ENCODE measurements at regions not wholly inside any gene's neighbourhood (a gene's known extent, or its start where the extent isn't known, plus 50 kb on each side); places are given as distances from the start of the nearest gene placed in this dataset.

GRCh38 chr4:78667325-78667724 is 108.8 kb upstream of the BMP2K start:
- no peak for DNase-seq (ENCODE audit: extremely low read depth, low read depth)
- no peak for TF ChIP-seq CTCF (IDR thresholded peaks at IDR 0.05; ENCODE audit: low read depth, low read length)

GRCh38 chr4:78667764-78668163 is 108.4 kb upstream of the BMP2K start:
- TF ChIP-seq CTCF (IDR thresholded peaks at IDR 0.05; ENCODE audit: low read depth, low read length): no peak
- DNase-seq (ENCODE audit: extremely low read depth, low read depth): no peak

GRCh38 chr4:78669453-78669852 is 106.7 kb upstream of the BMP2K start:
- TF ChIP-seq CTCF (IDR thresholded peaks at IDR 0.05; ENCODE audit: low read depth, low read length): no peak
- DNase-seq (ENCODE audit: extremely low read depth, low read depth): no peak

- no peak for TF ChIP-seq CTCF (IDR thresholded peaks at IDR 0.05; ENCODE audit: low read depth, low read length)
- no peak for DNase-seq (ENCODE audit: extremely low read depth, low read depth)
Measured at GRCh38 chr4:78671903-78672815, 104.0 kb upstream of the BMP2K start.

GRCh38 chr4:78673337-78673736 is 102.8 kb upstream of the BMP2K start:
- DNase-seq (ENCODE audit: extremely low read depth, low read depth): no peak
- no peak for TF ChIP-seq CTCF (IDR thresholded peaks at IDR 0.05; ENCODE audit: low read depth, low read length)

GRCh38 chr4:78675325-78675724 is 100.8 kb upstream of the BMP2K start:
- no peak for TF ChIP-seq CTCF (IDR thresholded peaks at IDR 0.05; ENCODE audit: low read depth, low read length)
- no peak for DNase-seq (ENCODE audit: extremely low read depth, low read depth)

GRCh38 chr4:78682070-78682469 is 94.1 kb upstream of the BMP2K start:
- DNase-seq (ENCODE audit: extremely low read depth, low read depth): no peak

More at GRCh38 chr4:78682070-78682469, 94.1 kb upstream of the BMP2K start:
- TF ChIP-seq CTCF (IDR thresholded peaks at IDR 0.05; ENCODE audit: low read depth, low read length): no peak

Measured in AG09319 (cell line).